Adrenal gland (tissue), 9 donors: ENCODE measurements at regions not wholly inside any gene's neighbourhood (a gene's known extent, or its start where the extent isn't known, plus 50 kb on each side); places are given as distances from the start of the nearest gene placed in this dataset.

Experiments used
- DNase-seq, 7 donors: peaks; one replicate each; pipeline ENCODE4 v3.0.0-alpha.2; 2019 to 2020
- H3K27ac ChIP-seq, 5 donors: fragments of 200-600 bp; sonication (generic) in 4 of 5; 1 replicate in 3 of 5; 2 replicates in 2 of 5; pipeline versions ENCODE4 v1.5.1 to v1.8.0; 2016 to 2020; ENCODE audit warnings: mild to moderate bottlenecking in 1 of 5
- H3K27me3 ChIP-seq: fragments of 200-600 bp; 2 replicates; pipeline ENCODE4 v1.8.0; 2021
- H3K36me3 ChIP-seq, 2 donors: fragments of 200-600 bp; replicated peaks in 1 of 2; 1 replicate in 1 of 2; 2 replicates in 1 of 2; pipeline versions ENCODE4 v1.5.1 to v1.8.0; 2018 to 2022
- H3K4me1 ChIP-seq, 2 donors: fragments of 200-600 bp; replicated peaks in 1 of 2; 1 replicate in 1 of 2; 2 replicates in 1 of 2; pipeline versions ENCODE4 v1.5.1 to v1.8.0; 2018 to 2021
- H3K4me3 ChIP-seq, 4 donors: fragments of 200-600 bp; sonication (generic) in 3 of 4; one replicate each; pipeline ENCODE4 v1.5.1; 2016 to 2018
- H3K9me3 ChIP-seq, 3 donors: fragments of 200-600 bp; sonication (generic) in 1 of 3; replicated peaks in 1 of 3; 1 replicate in 2 of 3; 2 replicates in 1 of 3; pipeline versions ENCODE4 v1.5.1 to v1.8.0; 2016 to 2021
- CTCF ChIP-seq, 6 experiments: fragments of 450-650 bp in 4 of 6; fragments of 200-600 bp in 2 of 6; sonication (generic) in 1 of 6; IDR thresholded peaks; 1 replicate in 5 of 6; 2 replicates in 1 of 6; pipeline versions ENCODE4 v1.5.1 to v1.8.0; 2016 to 2021; ENCODE audit warnings: antibody characterized with exemption in 6 of 6, mild to moderate bottlenecking in 2 of 6, moderate library complexity in 1 of 6
- POLR2A ChIP-seq, 2 donors: fragments of 450-650 bp; IDR thresholded peaks; one replicate each; pipeline ENCODE4 v1.6.1; 2017; ENCODE audit warnings: antibody characterized with exemption in 2 of 2, mild to moderate bottlenecking in 2 of 2, moderate library complexity in 1 of 2
- WGBS, 4 donors: extraction: QIAGEN DNeasy Blood & Tissue Kit in 2 of 4; methylation state at CpG; one replicate each; pipeline versions ENCODE4 v1.1.5 to v1.1.7; 2013 to 2017; 5-methylcytosine and 5-hydroxymethylcytosine counted together
- intact Hi-C, 2 donors: fragments of 100-400 bp; cut with DNase I; formaldehyde crosslinking; loops; one replicate each; pipeline versions ENCODE4 v1.14.1 to v1.15.0; 2022 to 2023
- donor health status: healthy with polysubstance abuse.
- donor health status: Bipolar disorder and iron deficiency.
- donor health status: DM: yes; HTN: yes; CAD: no.
- donor health status: DM: no; HTN: no; CAD: no.
- donor health status: DM: no; HTN: no; CAD: no.

- intact Hi-C loops: no loop called here
- Histone ChIP-seq H3K27ac (no peak overlapping the region), H3K36me3 (no peaks in the 10 kb centered on the region), H3K4me1 (no peaks in the 10 kb centered on the region), H3K27me3 (no peaks in the 10 kb centered on the region), H3K4me3 (no peak overlapping the region), H3K9me3 (no peaks in the 10 kb centered on the region)
- DNase-seq: no peak
- TF ChIP-seq POLR2A (IDR thresholded peaks at IDR 0.05) (no peak), CTCF (IDR thresholded peaks at IDR 0.05) (no peak)
- WGBS, 4 donors: 44 to 58% (median 47%) methylated on average over 3 of the region's 3 CpGs
Measured at GRCh38 chr18:1599196-1599595, 694.5 kb downstream of the ADCYAP1 start.

GRCh38 chr18:1604751-1605150, 700.1 kb downstream of the ADCYAP1 start:
- H3K4me1 ChIP-seq: no peaks in the 10 kb centered on the region
- 65 to 84% (median 74%) methylated on average over 5 of the region's 5 CpGs for whole genome bisulfite sequencing, 4 donors
- H3K9me3 ChIP-seq: no peaks in the 10 kb centered on the region
- intact Hi-C loops: no loop called here
- H3K4me3 ChIP-seq: no peak overlapping the region
- H3K27me3 ChIP-seq: no peaks in the 10 kb centered on the region
- TF ChIP-seq CTCF (IDR thresholded peaks at IDR 0.05) (no peak), POLR2A (IDR thresholded peaks at IDR 0.05) (no peak)
- no peak for DNase-seq
- H3K36me3 ChIP-seq: no peaks in the 10 kb centered on the region
- no peak overlapping the region for H3K27ac ChIP-seq

DNA sequence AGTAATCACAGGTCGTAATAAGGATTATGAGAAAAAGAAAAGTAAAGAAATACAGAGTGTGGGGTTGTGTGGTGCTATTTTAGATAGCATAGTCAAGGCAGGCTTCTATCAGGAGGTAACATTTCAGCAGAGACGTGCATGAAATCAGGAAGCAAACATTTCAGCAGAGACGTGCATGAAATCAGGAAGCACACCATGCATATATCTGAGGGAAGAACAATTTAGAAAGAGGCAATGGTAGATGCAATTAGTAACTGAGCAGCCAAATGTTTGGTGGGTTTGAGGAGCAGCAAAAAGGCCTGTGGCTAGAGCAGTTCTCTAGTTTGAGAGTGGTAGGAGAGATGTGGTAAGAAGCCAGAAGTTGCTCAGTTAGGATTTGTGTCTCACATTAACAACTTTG, 713.7 kb downstream of the ADCYAP1 start:
- 34 to 64% (median 53%) methylated on average over 3 of the region's 3 CpGs for WGBS, 4 donors
- intact Hi-C loops: no loop called here

GRCh38 chr18:1619507-1619906, 714.8 kb downstream of the ADCYAP1 start:
- no peaks in the 10 kb centered on the region for H3K27me3 ChIP-seq
- H3K4me3 ChIP-seq: no peak overlapping the region
- no peaks in the 10 kb centered on the region for H3K4me1 ChIP-seq
- no peak for DNase-seq
- intact Hi-C loops: no loop called here
- H3K9me3 ChIP-seq: no peaks in the 10 kb centered on the region
- no peaks in the 10 kb centered on the region for H3K36me3 ChIP-seq
- 57 to 69% (median 61%) methylated on average over 5 of the region's 5 CpGs for WGBS, 4 donors
- H3K27ac ChIP-seq: no peak overlapping the region
- no peak for TF ChIP-seq CTCF (IDR thresholded peaks at IDR 0.05)
- no peak for TF ChIP-seq POLR2A (IDR thresholded peaks at IDR 0.05)

More for the DNA sequence above, 713.7 kb downstream of the ADCYAP1 start:
- Histone ChIP-seq H3K27me3 (no peaks in the 10 kb centered on the region), H3K4me3 (no peak overlapping the region), H3K36me3 (no peaks in the 10 kb centered on the region), H3K9me3 (no peaks in the 10 kb centered on the region), H3K4me1 (no peaks in the 10 kb centered on the region), H3K27ac (no peak overlapping the region)
- DNase-seq: no peak
- TF ChIP-seq CTCF (IDR thresholded peaks at IDR 0.05) (no peak), POLR2A (IDR thresholded peaks at IDR 0.05) (no peak)
